BLaER1 (cell line): ENCODE measurements at regions not wholly inside any gene's neighbourhood (a gene's known extent, or its start where the extent isn't known, plus 50 kb on each side); places are given as distances from the start of the nearest gene placed in this dataset.

Experiments used
- H3K27ac ChIP-seq: shearing (Covaris generic); formaldehyde crosslinking; 2 replicates; pipeline ENCODE4 v1.8.1; 2022
- H3K27me3 ChIP-seq: shearing (Covaris generic); formaldehyde crosslinking; 2 replicates; pipeline ENCODE4 v1.8.1; 2022
- H3K36me3 ChIP-seq: shearing (Covaris generic); formaldehyde crosslinking; 2 replicates; pipeline ENCODE4 v1.8.1; 2022
- H3K4me1 ChIP-seq: shearing (Covaris generic); formaldehyde crosslinking; 2 replicates; pipeline ENCODE4 v1.8.1; 2022
- H3K4me2 ChIP-seq: shearing (Covaris generic); formaldehyde crosslinking; 2 replicates; pipeline ENCODE4 v1.8.1; 2022
- H3K4me3 ChIP-seq: shearing (Covaris generic); formaldehyde crosslinking; 2 replicates; pipeline ENCODE4 v1.8.1; 2022
- H3K9ac ChIP-seq: shearing (Covaris generic); formaldehyde crosslinking; 2 replicates; pipeline ENCODE4 v1.8.1; 2022
- H3K9me3 ChIP-seq: shearing (Covaris generic); formaldehyde crosslinking; 2 replicates; pipeline ENCODE4 v1.8.1; 2022
- H4K20me1 ChIP-seq: shearing (Covaris generic); formaldehyde crosslinking; 2 replicates; pipeline ENCODE4 v1.8.1; 2022
- Cebpa-rat ChIP-seq: shearing (Covaris generic); IDR thresholded peaks from 2 replicates; pipeline ENCODE4 v1.8.1; 2022

GRCh38 chr21:15559660-15560059, 170.1 kb upstream of the USP25 start:
- peaks cover 6% of the 10 kb centered on the region; the same call in 1 of the 2 replicates for H3K9me3 ChIP-seq
- H3K9ac ChIP-seq: no peak overlapping the region
- H4K20me1 ChIP-seq: no peaks in the 10 kb centered on the region
- no peak overlapping the region for H3K4me3 ChIP-seq
- no peaks in the 10 kb centered on the region for H3K27me3 ChIP-seq
- H3K4me2 ChIP-seq: no peak overlapping the region
- TF ChIP-seq Cebpa-rat: no peak
- no peaks in the 10 kb centered on the region for H3K4me1 ChIP-seq
- no peaks in the 10 kb centered on the region for H3K36me3 ChIP-seq
- no peak overlapping the region for H3K27ac ChIP-seq

DNA sequence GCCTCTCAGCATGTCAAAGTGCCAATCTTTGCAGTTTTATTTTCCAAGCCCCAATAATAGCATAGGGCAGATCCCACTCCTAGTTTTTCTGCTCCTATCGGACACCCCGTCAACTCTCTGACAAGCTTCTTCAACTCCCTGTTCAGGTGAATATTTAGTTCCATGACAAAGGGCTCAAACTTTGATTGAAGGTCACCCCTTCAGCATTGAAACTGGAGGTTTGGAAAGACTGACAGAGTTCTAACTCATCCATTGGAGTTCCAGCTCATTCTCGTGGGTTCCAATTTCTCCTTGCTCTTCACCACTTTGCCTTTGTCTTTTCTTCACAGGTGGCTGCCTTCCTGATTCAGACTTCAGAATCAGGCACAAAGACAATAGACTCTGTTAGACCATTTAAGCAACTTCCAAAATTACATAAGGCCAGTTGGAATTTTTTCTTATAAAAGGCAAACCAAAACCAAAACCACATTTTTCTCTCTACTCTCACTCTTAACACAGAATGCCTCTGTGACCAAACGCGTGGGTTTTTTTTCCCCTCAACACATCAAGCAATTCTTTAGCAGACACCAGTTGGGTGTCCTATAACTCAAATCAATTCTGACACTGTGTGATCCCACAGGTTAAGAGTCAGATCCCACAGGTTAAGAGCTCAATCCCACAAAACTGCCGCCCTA, 169.3 kb upstream of the USP25 start:
- no peaks in the 10 kb centered on the region for H4K20me1 ChIP-seq
- H3K4me3 ChIP-seq: no peak overlapping the region
- no peaks in the 10 kb centered on the region for H3K36me3 ChIP-seq
- no peak overlapping the region for H3K4me2 ChIP-seq
- no peaks in the 10 kb centered on the region for H3K27me3 ChIP-seq
- H3K27ac ChIP-seq: no peak overlapping the region
- H3K9ac ChIP-seq: no peak overlapping the region
- H3K4me1 ChIP-seq: no peaks in the 10 kb centered on the region
- H3K9me3 ChIP-seq: peaks cover 6% of the 10 kb centered on the region; the same call in 1 of the 2 replicates
- no peak for TF ChIP-seq Cebpa-rat

- H4K20me1 ChIP-seq: no peaks in the 10 kb centered on the region
- no peak overlapping the region for H3K27ac ChIP-seq
- H3K36me3 ChIP-seq: no peaks in the 10 kb centered on the region
- H3K4me1 ChIP-seq: no peaks in the 10 kb centered on the region
- no peak for TF ChIP-seq Cebpa-rat
- no peak overlapping the region for H3K4me2 ChIP-seq
- no peak overlapping the region for H3K4me3 ChIP-seq
- H3K9me3 ChIP-seq: no peaks in the 10 kb centered on the region; the same call in 1 of the 2 replicates
- H3K27me3 ChIP-seq: no peaks in the 10 kb centered on the region
- no peak overlapping the region for H3K9ac ChIP-seq
Measured at GRCh38 chr21:15562748-15563147, 167.0 kb upstream of the USP25 start.

- H3K27me3 ChIP-seq: no peaks in the 10 kb centered on the region
- no peak overlapping the region for H3K4me3 ChIP-seq
- H3K36me3 ChIP-seq: no peaks in the 10 kb centered on the region
- H3K4me2 ChIP-seq: no peak overlapping the region
- H3K9me3 ChIP-seq: no peaks in the 10 kb centered on the region
- no peak overlapping the region for H3K9ac ChIP-seq
- no peaks in the 10 kb centered on the region for H3K4me1 ChIP-seq
- H3K27ac ChIP-seq: no peak overlapping the region
- TF ChIP-seq Cebpa-rat: no peak
- no peaks in the 10 kb centered on the region for H4K20me1 ChIP-seq
Measured at GRCh38 chr21:15564907-15565306, 164.9 kb upstream of the USP25 start.

DNA sequence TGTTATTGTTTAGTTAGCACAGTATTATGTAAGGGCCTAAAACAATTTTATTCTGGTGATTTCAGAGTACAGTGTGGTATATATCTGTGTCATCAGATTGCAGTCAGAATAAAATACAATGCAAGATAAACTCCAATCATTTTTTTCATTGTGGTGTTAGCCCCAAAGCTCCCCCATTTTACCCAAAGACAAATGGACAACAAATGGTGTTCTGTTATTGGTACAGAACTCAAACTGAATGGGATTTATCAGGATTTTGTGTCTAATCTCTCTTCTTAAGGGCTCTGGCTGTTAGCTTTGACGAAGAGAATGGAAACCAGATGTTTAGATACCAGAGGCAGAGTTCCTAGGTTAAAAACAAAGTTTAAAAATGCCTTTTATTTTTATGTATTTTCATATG, 163.1 kb upstream of the USP25 start:
- H4K20me1 ChIP-seq: no peaks in the 10 kb centered on the region
- TF ChIP-seq Cebpa-rat: no peak
- H3K9ac ChIP-seq: no peak overlapping the region
- no peak overlapping the region for H3K4me3 ChIP-seq
- no peaks in the 10 kb centered on the region for H3K36me3 ChIP-seq
- no peak overlapping the region for H3K4me2 ChIP-seq
- H3K27ac ChIP-seq: no peak overlapping the region
- H3K9me3 ChIP-seq: no peaks in the 10 kb centered on the region
- no peaks in the 10 kb centered on the region for H3K27me3 ChIP-seq
- no peaks in the 10 kb centered on the region for H3K4me1 ChIP-seq

DNA sequence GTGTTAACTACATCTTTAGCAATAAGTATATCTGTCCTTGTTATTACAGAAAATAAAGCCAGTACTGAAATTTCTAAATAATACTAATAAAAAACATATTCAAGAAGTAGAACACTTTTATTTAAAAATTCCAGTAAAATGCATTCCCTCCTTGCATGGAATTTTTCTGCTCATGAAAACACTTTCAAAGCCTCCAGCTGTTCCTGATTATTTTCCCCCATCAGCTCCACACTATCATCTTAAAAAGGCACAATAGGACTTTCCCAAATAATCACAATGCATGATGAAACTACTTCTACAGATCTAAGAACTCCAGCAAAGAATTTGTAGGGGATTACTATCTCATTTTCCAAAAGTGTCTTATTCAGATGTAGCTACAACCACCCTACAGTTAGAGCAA, 162.6 kb upstream of the USP25 start:
- H3K9ac ChIP-seq: no peak overlapping the region
- no peak overlapping the region for H3K4me3 ChIP-seq
- no peaks in the 10 kb centered on the region for H4K20me1 ChIP-seq
- H3K27ac ChIP-seq: no peak overlapping the region
- no peaks in the 10 kb centered on the region for H3K4me1 ChIP-seq
- no peaks in the 10 kb centered on the region for H3K27me3 ChIP-seq
- no peaks in the 10 kb centered on the region for H3K36me3 ChIP-seq
- H3K9me3 ChIP-seq: no peaks in the 10 kb centered on the region
- H3K4me2 ChIP-seq: no peak overlapping the region
- no peak for TF ChIP-seq Cebpa-rat

DNA sequence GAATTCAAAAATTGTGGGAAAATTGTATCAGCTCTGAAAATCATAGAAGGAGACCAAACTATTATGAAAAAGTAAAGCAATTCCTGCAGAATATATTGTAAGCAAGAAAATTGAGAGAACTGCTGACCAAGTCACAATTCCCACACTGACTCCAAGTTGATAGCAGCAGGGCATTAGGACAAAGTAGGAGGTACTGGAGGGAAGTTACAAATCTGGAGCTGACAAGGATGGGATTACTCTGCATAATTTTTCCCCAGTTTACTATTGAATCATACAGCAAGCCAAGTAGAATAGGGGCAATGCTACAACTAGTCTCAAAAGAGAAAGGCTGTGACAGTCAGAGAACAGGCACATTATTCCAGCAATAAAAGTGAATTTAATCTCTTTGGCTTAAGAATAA, 161.3 kb upstream of the USP25 start:
- Histone ChIP-seq H3K4me1 (no peaks in the 10 kb centered on the region), H4K20me1 (no peaks in the 10 kb centered on the region), H3K9ac (no peak overlapping the region), H3K4me2 (no peak overlapping the region), H3K9me3 (no peaks in the 10 kb centered on the region), H3K27me3 (no peaks in the 10 kb centered on the region), H3K36me3 (no peaks in the 10 kb centered on the region), H3K4me3 (no peak overlapping the region), H3K27ac (no peak overlapping the region)
- no peak for TF ChIP-seq Cebpa-rat

DNA sequence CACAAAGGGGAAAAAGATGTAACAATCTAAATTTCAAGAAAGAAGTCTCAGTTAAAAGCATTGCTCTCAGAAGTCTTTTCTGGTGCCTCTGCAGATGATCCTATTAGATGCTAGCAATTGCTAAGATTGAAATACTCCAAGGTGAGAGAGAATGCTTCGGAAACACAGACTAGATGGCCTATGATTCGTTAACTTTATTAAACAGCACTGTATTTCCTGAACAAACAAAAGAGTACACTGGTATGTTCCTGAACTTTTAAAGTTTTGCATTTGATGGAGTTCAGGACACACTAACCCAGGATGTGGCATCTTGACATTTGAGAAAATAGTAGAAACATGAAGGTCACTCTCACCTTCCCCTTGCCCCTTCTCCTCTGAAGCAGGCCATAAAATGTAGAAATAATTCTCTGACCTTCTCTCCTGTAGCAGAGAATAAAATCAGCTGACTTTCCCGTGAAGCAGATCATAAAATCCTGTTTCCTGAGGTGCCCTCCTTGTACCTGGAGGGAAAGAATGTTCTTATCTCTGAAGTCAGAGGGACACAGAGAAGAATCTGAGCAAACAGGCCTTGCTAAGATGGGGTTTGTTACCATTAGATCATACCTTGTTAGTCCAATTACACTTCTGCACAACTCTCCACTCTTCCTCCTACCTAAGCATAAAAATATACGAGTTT, 142.9 kb upstream of the USP25 start:
- Histone ChIP-seq H3K9me3 (peaks cover 14% of the 10 kb centered on the region; the same call in 1 of the 2 replicates), H3K4me2 (no peak overlapping the region), H3K27me3 (no peaks in the 10 kb centered on the region), H3K27ac (no peak overlapping the region), H3K36me3 (no peaks in the 10 kb centered on the region), H3K4me3 (no peak overlapping the region), H4K20me1 (no peaks in the 10 kb centered on the region), H3K9ac (no peak overlapping the region), H3K4me1 (no peaks in the 10 kb centered on the region)
- TF ChIP-seq Cebpa-rat: no peak

GRCh38 chr21:15592271-15592860, 137.4 kb upstream of the USP25 start:
- H3K9ac ChIP-seq: no peak overlapping the region

GRCh38 chr21:15592957-15593356, 136.8 kb upstream of the USP25 start:
- Histone ChIP-seq H3K4me2 (no peak overlapping the region), H3K4me1 (no peaks in the 10 kb centered on the region), H3K9me3 (no peaks in the 10 kb centered on the region), H3K9ac (no peak overlapping the region), H3K27ac (no peak overlapping the region), H3K36me3 (no peaks in the 10 kb centered on the region), H4K20me1 (no peaks in the 10 kb centered on the region), H3K4me3 (no peak overlapping the region), H3K27me3 (no peaks in the 10 kb centered on the region)
- no peak for TF ChIP-seq Cebpa-rat

More at GRCh38 chr21:15592271-15592860, 137.4 kb upstream of the USP25 start:
- Histone ChIP-seq H3K4me3 (no peak overlapping the region), H3K36me3 (no peaks in the 10 kb centered on the region), H3K9me3 (no peaks in the 10 kb centered on the region), H3K4me1 (no peaks in the 10 kb centered on the region), H3K27me3 (no peaks in the 10 kb centered on the region), H3K4me2 (no peak overlapping the region), H4K20me1 (no peaks in the 10 kb centered on the region), H3K27ac (no peak overlapping the region)
- TF ChIP-seq Cebpa-rat: no peak
